HG03354 (cell line): ENCODE measurements at regions not wholly inside any gene's neighbourhood (a gene's known extent, or its start where the extent isn't known, plus 50 kb on each side); places are given as distances from the start of the nearest gene placed in this dataset.

Source experiments
- ATAC-seq: cut with Tn5 transposase; IDR thresholded peaks from one replicate; pipeline ENCODE4 v1.9.1; 2021; ENCODE audit warnings: mild to moderate bottlenecking; ENCODE audit not compliant: unreplicated experiment, poor library complexity, severe bottlenecking

- ATAC-seq = no peak
Measured at GRCh38 chrX:125998432-125998831, 167.7 kb downstream of the DCAF12L2 start.

GRCh38 chrX:126027229-126027628 lies 138.9 kb downstream of the DCAF12L2 start:
- no peak for ATAC-seq

GRCh38 chrX:126030021-126030420 lies 136.1 kb downstream of the DCAF12L2 start:
- no peak for ATAC-seq

- no peak for ATAC-seq
Measured at GRCh38 chrX:126063984-126064383, 102.1 kb downstream of the DCAF12L2 start.

GRCh38 chrX:126064901-126065541 lies 101.1 kb downstream of the DCAF12L2 start:
- ATAC-seq = no peak

GRCh38 chrX:126065901-126066660 lies 100.0 kb downstream of the DCAF12L2 start:
- no peak for ATAC-seq
